Vagina (tissue), 2 donors: ENCODE measurements at regions not wholly inside any gene's neighbourhood (a gene's known extent, or its start where the extent isn't known, plus 50 kb on each side); places are given as distances from the start of the nearest gene placed in this dataset.

ENCODE experiments used
- POLR2A ChIP-seq, 2 donors: fragments of 450-650 bp; IDR thresholded peaks; one replicate each; pipeline ENCODE4 v1.6.1; 2017; ENCODE audit warnings: antibody characterized with exemption in 2 of 2, mild to moderate bottlenecking in 2 of 2, moderate library complexity in 2 of 2
- POLR2AphosphoS5 ChIP-seq, 2 donors: sonication (generic); formaldehyde crosslinking; IDR thresholded peaks; one replicate each; pipeline ENCODE4 v1.9.0; 2017; ENCODE audit warnings: antibody characterized with exemption in 2 of 2, mild to moderate bottlenecking in 2 of 2, low read depth in 1 of 2; ENCODE audit not compliant: insufficient read depth in 1 of 2
- TF ChIP-seq, protein P1 (sequence below), 3 experiments: fragments of 450-650 bp in 2 of 3; fragments of 200-600 bp in 1 of 3; sonication (generic) in 1 of 3; IDR thresholded peaks; one replicate each; pipeline ENCODE4 v1.5.1; 2017 to 2019; ENCODE audit warnings: antibody characterized with exemption in 3 of 3, mild to moderate bottlenecking in 2 of 3, moderate library complexity in 2 of 3

GRCh38 chr1:193754151-193754550, 567.7 kb upstream of the B3GALT2 start:
- TF ChIP-seq, protein P1, sequence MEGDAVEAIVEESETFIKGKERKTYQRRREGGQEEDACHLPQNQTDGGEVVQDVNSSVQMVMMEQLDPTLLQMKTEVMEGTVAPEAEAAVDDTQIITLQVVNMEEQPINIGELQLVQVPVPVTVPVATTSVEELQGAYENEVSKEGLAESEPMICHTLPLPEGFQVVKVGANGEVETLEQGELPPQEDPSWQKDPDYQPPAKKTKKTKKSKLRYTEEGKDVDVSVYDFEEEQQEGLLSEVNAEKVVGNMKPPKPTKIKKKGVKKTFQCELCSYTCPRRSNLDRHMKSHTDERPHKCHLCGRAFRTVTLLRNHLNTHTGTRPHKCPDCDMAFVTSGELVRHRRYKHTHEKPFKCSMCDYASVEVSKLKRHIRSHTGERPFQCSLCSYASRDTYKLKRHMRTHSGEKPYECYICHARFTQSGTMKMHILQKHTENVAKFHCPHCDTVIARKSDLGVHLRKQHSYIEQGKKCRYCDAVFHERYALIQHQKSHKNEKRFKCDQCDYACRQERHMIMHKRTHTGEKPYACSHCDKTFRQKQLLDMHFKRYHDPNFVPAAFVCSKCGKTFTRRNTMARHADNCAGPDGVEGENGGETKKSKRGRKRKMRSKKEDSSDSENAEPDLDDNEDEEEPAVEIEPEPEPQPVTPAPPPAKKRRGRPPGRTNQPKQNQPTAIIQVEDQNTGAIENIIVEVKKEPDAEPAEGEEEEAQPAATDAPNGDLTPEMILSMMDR (IDR thresholded peaks at IDR 0.05) = no peak
- TF ChIP-seq POLR2A (IDR thresholded peaks at IDR 0.05) (no peak), POLR2AphosphoS5 (IDR thresholded peaks at IDR 0.05; ENCODE audit: insufficient read depth in 1 of 2, low read depth in 1 of 2) (no peak)
